ENCODE measurements at regions not wholly inside any gene's neighbourhood (a gene's known extent, or its start where the extent isn't known, plus 50 kb on each side); places are given as distances from the start of the nearest gene placed in this dataset.

DNA sequence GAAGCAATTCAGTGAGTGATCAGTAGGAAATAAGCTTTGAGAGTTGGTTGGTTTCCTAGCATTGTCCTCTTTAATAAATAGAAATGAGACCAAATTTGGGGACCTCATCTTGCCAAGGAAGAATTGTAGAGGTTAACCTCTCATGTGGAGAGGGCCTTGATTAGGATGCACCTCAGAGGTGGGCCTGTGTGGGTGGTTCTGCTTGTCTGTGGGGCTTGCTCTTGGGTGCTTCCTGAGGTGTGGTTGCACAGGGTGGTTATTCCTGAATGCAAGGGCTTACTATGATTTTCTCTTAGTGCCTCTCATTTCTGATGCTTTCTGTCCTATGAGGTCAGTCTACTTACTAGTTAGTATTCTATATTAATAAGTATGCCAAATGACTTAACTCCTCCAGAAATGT lies 89.6 kb upstream of the MGAT5 start:
- Mint-ChIP-seq H3K27ac (ENCODE audit: unreplicated experiment) (no peak overlapping the region), H3K27me3 (ENCODE audit: low read depth) (no peaks in the 10 kb centered on the region), H3K36me3 (ENCODE audit: low read depth) (no peaks in the 10 kb centered on the region), H3K4me1 (peaks cover 31% of the 10 kb centered on the region), H3K4me3 (no peak overlapping the region), H3K9me3 (no peaks in the 10 kb centered on the region)
- no peak for DNase-seq (ENCODE audit: low read depth, low spot score)
- TF ChIP-seq, protein P1, sequence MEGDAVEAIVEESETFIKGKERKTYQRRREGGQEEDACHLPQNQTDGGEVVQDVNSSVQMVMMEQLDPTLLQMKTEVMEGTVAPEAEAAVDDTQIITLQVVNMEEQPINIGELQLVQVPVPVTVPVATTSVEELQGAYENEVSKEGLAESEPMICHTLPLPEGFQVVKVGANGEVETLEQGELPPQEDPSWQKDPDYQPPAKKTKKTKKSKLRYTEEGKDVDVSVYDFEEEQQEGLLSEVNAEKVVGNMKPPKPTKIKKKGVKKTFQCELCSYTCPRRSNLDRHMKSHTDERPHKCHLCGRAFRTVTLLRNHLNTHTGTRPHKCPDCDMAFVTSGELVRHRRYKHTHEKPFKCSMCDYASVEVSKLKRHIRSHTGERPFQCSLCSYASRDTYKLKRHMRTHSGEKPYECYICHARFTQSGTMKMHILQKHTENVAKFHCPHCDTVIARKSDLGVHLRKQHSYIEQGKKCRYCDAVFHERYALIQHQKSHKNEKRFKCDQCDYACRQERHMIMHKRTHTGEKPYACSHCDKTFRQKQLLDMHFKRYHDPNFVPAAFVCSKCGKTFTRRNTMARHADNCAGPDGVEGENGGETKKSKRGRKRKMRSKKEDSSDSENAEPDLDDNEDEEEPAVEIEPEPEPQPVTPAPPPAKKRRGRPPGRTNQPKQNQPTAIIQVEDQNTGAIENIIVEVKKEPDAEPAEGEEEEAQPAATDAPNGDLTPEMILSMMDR (conservative IDR thresholded peaks at IDR 0.05), result no peak

DNA sequence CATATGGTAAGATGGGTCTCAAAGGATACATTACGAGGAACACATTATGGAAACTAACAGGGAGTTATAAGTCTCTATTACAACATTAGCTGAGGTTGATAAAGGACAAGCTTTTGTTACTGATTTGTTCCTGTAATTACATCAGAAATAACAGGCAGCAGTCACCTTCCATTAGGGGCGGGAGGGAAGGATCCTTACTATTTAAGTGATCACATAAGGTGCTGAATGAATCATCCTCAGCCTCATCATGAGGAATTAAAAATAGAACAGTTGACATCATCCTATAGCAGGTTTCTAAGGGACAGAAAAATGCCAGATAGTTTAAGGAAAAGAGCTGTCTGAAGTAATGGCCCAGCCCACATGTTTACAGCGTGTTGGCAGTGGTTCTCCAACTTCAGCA lies 86.9 kb upstream of the MGAT5 start:
- Mint-ChIP-seq H3K4me3 (no peak overlapping the region), H3K27ac (ENCODE audit: unreplicated experiment) (no peak overlapping the region), H3K9me3 (no peaks in the 10 kb centered on the region), H3K36me3 (ENCODE audit: low read depth) (no peaks in the 10 kb centered on the region), H3K4me1 (peaks cover 16% of the 10 kb centered on the region), H3K27me3 (ENCODE audit: low read depth) (no peaks in the 10 kb centered on the region)
- DNase-seq (ENCODE audit: low read depth, low spot score), result no peak
- TF ChIP-seq, protein P1 (conservative IDR thresholded peaks at IDR 0.05), result no peak

DNA sequence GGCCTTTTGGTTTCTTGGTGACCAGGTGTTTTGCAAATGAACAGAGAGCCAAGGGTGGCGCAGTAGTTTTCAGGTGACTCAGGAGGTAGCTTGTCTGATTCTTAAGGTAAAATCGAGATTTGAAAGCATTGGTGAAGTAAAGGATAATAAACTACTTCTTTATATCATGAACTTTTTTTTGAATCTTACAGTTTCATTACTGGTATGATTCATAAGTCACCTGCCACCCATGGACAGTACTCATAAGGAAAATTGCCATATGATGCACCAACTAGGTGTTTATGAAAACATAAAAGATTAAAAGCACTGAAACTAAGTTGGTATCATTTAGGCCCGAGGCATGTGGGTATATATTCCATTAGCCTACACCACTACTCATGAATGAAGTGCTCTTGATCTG lies 84.1 kb upstream of the MGAT5 start:
- Mint-ChIP-seq H3K4me1 (peaks cover 8% of the 10 kb centered on the region), H3K27me3 (ENCODE audit: low read depth) (no peaks in the 10 kb centered on the region), H3K27ac (ENCODE audit: unreplicated experiment) (no peak overlapping the region), H3K36me3 (ENCODE audit: low read depth) (no peaks in the 10 kb centered on the region), H3K9me3 (no peaks in the 10 kb centered on the region), H3K4me3 (no peak overlapping the region)
- TF ChIP-seq, protein P1 (conservative IDR thresholded peaks at IDR 0.05), result no peak
- DNase-seq (ENCODE audit: low read depth, low spot score), result no peak

DNA sequence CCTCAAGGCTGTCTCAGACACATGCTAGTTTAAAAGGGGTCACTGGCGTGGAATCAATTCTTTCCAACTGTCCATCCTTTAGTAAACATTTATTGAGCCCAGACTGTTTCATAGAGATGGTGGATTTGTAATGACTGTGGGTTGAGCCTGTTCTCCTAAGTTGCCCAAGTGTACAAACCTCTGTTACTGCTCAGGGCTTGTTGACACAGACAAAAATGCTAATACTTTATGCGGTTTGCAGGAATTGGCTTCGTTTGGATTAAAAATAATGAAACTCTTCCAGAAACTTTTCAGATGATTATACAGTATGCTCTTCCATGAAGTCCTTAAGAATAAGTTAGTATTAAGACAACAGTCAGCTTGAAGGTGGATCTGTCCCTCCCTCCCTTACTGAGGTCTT lies 83.6 kb upstream of the MGAT5 start:
- H3K27me3 Mint-ChIP-seq (ENCODE audit: low read depth), result no peaks in the 10 kb centered on the region
- H3K4me1 Mint-ChIP-seq, result peaks cover 8% of the 10 kb centered on the region
- H3K9me3 Mint-ChIP-seq, result no peaks in the 10 kb centered on the region
- no peaks in the 10 kb centered on the region for H3K36me3 Mint-ChIP-seq (ENCODE audit: low read depth)
- no peak overlapping the region for H3K4me3 Mint-ChIP-seq
- H3K27ac Mint-ChIP-seq (ENCODE audit: unreplicated experiment), result no peak overlapping the region
- TF ChIP-seq, protein P1 (conservative IDR thresholded peaks at IDR 0.05), result no peak
- DNase-seq (ENCODE audit: low read depth, low spot score), result no peak

DNA sequence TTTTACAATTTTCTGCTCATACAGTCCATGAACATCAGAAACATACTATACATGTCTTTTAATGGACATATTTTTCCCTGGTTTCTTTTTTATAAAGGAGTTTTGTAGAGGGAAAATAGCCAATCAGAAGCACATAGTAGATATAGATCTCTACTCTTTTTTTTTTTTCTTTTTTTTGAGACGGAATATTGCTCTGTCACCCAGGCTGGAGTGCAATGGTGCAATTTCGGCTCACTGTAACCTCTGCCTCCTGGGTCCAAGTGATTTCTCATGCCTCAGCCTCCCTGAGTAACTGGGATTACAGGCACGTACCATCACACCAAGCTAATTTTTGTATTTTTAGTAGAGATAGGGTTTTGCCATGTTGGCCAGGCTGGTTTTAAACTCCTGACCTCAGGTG lies 83.2 kb upstream of the MGAT5 start:
- Mint-ChIP-seq H3K4me1 (peaks cover 8% of the 10 kb centered on the region), H3K27ac (ENCODE audit: unreplicated experiment) (no peak overlapping the region), H3K36me3 (ENCODE audit: low read depth) (no peaks in the 10 kb centered on the region), H3K4me3 (no peak overlapping the region), H3K27me3 (ENCODE audit: low read depth) (no peaks in the 10 kb centered on the region), H3K9me3 (no peaks in the 10 kb centered on the region)
- TF ChIP-seq, protein P1 (conservative IDR thresholded peaks at IDR 0.05), result no peak
- no peak for DNase-seq (ENCODE audit: low read depth, low spot score)

Data from neural crest cell (in vitro differentiated cells).